Esophagus squamous epithelium (tissue), 4 donors: ENCODE measurements at regions not wholly inside any gene's neighbourhood (a gene's known extent, or its start where the extent isn't known, plus 50 kb on each side); places are given as distances from the start of the nearest gene placed in this dataset.

ENCODE experiments used
- CTCF ChIP-seq, 6 experiments: fragments of 450-650 bp in 4 of 6; fragments of 200-600 bp in 2 of 6; sonication (generic) in 2 of 6; IDR thresholded peaks; one replicate each; pipeline ENCODE4 v1.5.1; 2016 to 2019; ENCODE audit warnings: antibody characterized with exemption in 6 of 6, mild to moderate bottlenecking in 4 of 6, moderate library complexity in 4 of 6
- POLR2A ChIP-seq, 4 donors: fragments of 450-650 bp; IDR thresholded peaks; one replicate each; pipeline ENCODE4 v1.6.1; 2017; ENCODE audit warnings: antibody characterized with exemption in 4 of 4, mild to moderate bottlenecking in 4 of 4, moderate library complexity in 3 of 4

- no peak for TF ChIP-seq CTCF (IDR thresholded peaks at IDR 0.05)
- no peak for TF ChIP-seq POLR2A (IDR thresholded peaks at IDR 0.05)
Measured at GRCh38 chr2:78309460-78309859, 716.0 kb upstream of the REG3G start.
